C4-2B (cell line): ENCODE measurements at regions not wholly inside any gene's neighbourhood (a gene's known extent, or its start where the extent isn't known, plus 50 kb on each side); places are given as distances from the start of the nearest gene placed in this dataset.

Experiments used
- ZFX ChIP-seq: fragments of 450-650 bp; IDR thresholded peaks from 2 replicates; pipeline ENCODE4 v1.6.1; 2017
- TF ChIP-seq, protein P1 (sequence below): fragments of 450-650 bp; conservative IDR thresholded peaks from 2 replicates; pipeline ENCODE4 v1.5.1; 2017; ENCODE audit warnings: mild to moderate bottlenecking

DNA sequence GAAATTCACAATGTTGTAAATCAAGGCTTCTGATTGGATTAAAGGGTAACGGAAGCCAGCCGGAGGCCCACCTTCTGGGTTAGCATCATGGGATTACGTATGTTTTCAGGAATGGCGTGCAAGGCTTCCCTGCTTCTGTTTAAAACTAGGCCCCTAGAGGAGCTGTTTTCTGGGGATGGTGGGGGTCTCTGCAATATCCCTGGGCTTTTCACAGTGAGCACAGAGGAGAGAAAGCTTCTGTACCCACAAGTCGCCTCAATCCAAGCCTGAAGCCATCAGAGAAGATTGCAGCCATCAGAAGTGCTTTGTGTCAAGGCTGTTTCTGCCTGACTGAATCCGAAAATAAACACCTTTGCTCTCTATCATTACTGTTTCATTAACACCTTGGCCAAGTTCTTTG is 226.9 kb upstream of the SMIM21 start:
- TF ChIP-seq, protein P1, sequence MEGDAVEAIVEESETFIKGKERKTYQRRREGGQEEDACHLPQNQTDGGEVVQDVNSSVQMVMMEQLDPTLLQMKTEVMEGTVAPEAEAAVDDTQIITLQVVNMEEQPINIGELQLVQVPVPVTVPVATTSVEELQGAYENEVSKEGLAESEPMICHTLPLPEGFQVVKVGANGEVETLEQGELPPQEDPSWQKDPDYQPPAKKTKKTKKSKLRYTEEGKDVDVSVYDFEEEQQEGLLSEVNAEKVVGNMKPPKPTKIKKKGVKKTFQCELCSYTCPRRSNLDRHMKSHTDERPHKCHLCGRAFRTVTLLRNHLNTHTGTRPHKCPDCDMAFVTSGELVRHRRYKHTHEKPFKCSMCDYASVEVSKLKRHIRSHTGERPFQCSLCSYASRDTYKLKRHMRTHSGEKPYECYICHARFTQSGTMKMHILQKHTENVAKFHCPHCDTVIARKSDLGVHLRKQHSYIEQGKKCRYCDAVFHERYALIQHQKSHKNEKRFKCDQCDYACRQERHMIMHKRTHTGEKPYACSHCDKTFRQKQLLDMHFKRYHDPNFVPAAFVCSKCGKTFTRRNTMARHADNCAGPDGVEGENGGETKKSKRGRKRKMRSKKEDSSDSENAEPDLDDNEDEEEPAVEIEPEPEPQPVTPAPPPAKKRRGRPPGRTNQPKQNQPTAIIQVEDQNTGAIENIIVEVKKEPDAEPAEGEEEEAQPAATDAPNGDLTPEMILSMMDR = no peak
- no peak for TF ChIP-seq ZFX
